ENCODE measurements at regions not wholly inside any gene's neighbourhood (a gene's known extent, or its start where the extent isn't known, plus 50 kb on each side); places are given as distances from the start of the nearest gene placed in this dataset.

GRCh38 chr16:66250686-66251431 lies 115.6 kb upstream of the CDH5 start:
- POLR2A ChIA-PET, result no interaction called here
- WGBS (ENCODE audit: insufficient coverage), result 81% methylated on average over 10 of the region's 10 CpGs
- Mint-ChIP-seq H3K27ac (no peak overlapping the region), H3K27me3 (peaks cover 11% of the 10 kb centered on the region), H3K4me3 (no peak overlapping the region), H3K4me1 (no peaks in the 10 kb centered on the region), H3K9me3 (ENCODE audit: insufficient read depth) (no peaks in the 10 kb centered on the region)
- Histone ChIP-seq H3K9me3 (ENCODE audit: control extremely low read depth in 1 of 3, control insufficient read depth in 2 of 3, insufficient read depth in 1 of 3, low read length in 2 of 3) (no peaks in the 10 kb centered on the region), H3K4me3 (ENCODE audit: control extremely low read depth in 1 of 5, extremely low read depth in 1 of 5, insufficient read depth in 1 of 5, low read depth in 2 of 5, low read length in 4 of 5) (no peak overlapping the region), H2AFZ (ENCODE audit: insufficient read depth, low read depth, low read length, poor library complexity, severe bottlenecking) (no peak overlapping the region), H4K20me1 (ENCODE audit: control insufficient read depth, insufficient read depth, low read length, poor library complexity, severe bottlenecking) (no peaks in the 10 kb centered on the region), H3K9ac (ENCODE audit: low read length) (no peak overlapping the region), H3K4me1 (ENCODE audit: control insufficient read depth in 2 of 2, insufficient read depth in 2 of 2, low read length in 2 of 2) (no peaks in the 10 kb centered on the region), H3K27me3 (replicated peaks in 1 of 4; ENCODE audit: control extremely low read depth in 1 of 4, control insufficient read depth in 3 of 4, insufficient read depth in 4 of 4, low read length in 3 of 4) (no peaks in the 10 kb centered on the region), H3K79me2 (ENCODE audit: control insufficient read depth, insufficient read depth, low read length) (no peaks in the 10 kb centered on the region), H3K27ac (ENCODE audit: low read length in 2 of 2) (no peak overlapping the region), H3K36me3 (replicated peaks in 1 of 2; ENCODE audit: control extremely low read depth in 1 of 2, control insufficient read depth in 1 of 2, extremely low read depth in 1 of 2, insufficient read depth in 2 of 2, low read length in 1 of 2) (no peaks in the 10 kb centered on the region), H3K4me2 (replicated peaks; ENCODE audit: low read depth, low read length, poor library complexity, severe bottlenecking) (no peak overlapping the region)
- DNase-seq (no peak), ATAC-seq (ENCODE audit: low read depth) (no peak)
- TF ChIP-seq CTCF (IDR thresholded peaks at IDR 0.05), result no peak
- TF ChIP-seq EZH2 (IDR thresholded peaks at IDR 0.05; ENCODE audit: borderline replicate concordance, insufficient read depth, low read depth, low read length, poor library complexity, severe bottlenecking), result no peak
- intact Hi-C loops (cut with micrococcal nuclease), result no loop called here
- CTCF ChIA-PET, result no interaction called here

GRCh38 chr16:66247516-66248481 lies 118.7 kb upstream of the CDH5 start:
- Histone ChIP-seq H3K36me3 (replicated peaks in 1 of 2; ENCODE audit: control extremely low read depth in 1 of 2, control insufficient read depth in 1 of 2, extremely low read depth in 1 of 2, insufficient read depth in 2 of 2, low read length in 1 of 2) (no peaks in the 10 kb centered on the region), H3K4me2 (replicated peaks; ENCODE audit: low read depth, low read length, poor library complexity, severe bottlenecking) (no peak overlapping the region), H3K9me3 (ENCODE audit: control extremely low read depth in 1 of 3, control insufficient read depth in 2 of 3, insufficient read depth in 1 of 3, low read length in 2 of 3) (no peaks in the 10 kb centered on the region), H3K27me3 (replicated peaks in 1 of 4; ENCODE audit: control extremely low read depth in 1 of 4, control insufficient read depth in 3 of 4, insufficient read depth in 4 of 4, low read length in 3 of 4) (no peaks in the 10 kb centered on the region), H3K27ac (ENCODE audit: low read length in 2 of 2) (no peak overlapping the region), H3K9ac (ENCODE audit: low read length) (no peak overlapping the region), H2AFZ (ENCODE audit: insufficient read depth, low read depth, low read length, poor library complexity, severe bottlenecking) (no peak overlapping the region), H3K79me2 (ENCODE audit: control insufficient read depth, insufficient read depth, low read length) (no peaks in the 10 kb centered on the region), H3K4me3 (ENCODE audit: control extremely low read depth in 1 of 5, extremely low read depth in 1 of 5, insufficient read depth in 1 of 5, low read depth in 2 of 5, low read length in 4 of 5) (no peak overlapping the region), H3K4me1 (ENCODE audit: control insufficient read depth in 2 of 2, insufficient read depth in 2 of 2, low read length in 2 of 2) (no peaks in the 10 kb centered on the region), H4K20me1 (ENCODE audit: control insufficient read depth, insufficient read depth, low read length, poor library complexity, severe bottlenecking) (no peaks in the 10 kb centered on the region)
- TF ChIP-seq EZH2 (IDR thresholded peaks at IDR 0.05; ENCODE audit: borderline replicate concordance, insufficient read depth, low read depth, low read length, poor library complexity, severe bottlenecking) (no peak), CTCF (IDR thresholded peaks at IDR 0.05) (no peak)
- intact Hi-C loops (cut with micrococcal nuclease), result no loop called here
- no peaks in the 10 kb centered on the region for H3K4me1 Mint-ChIP-seq
- DNase-seq (no peak), ATAC-seq (ENCODE audit: low read depth) (no peak)
- no peak overlapping the region for H3K4me3 Mint-ChIP-seq
- H3K9me3 Mint-ChIP-seq (ENCODE audit: insufficient read depth), result no peaks in the 10 kb centered on the region
- H3K27me3 Mint-ChIP-seq, result peaks cover 10% of the 10 kb centered on the region
- ChIA-PET POLR2A (no interaction called here), CTCF (no interaction called here)
- WGBS (ENCODE audit: insufficient coverage), result 95% methylated on average over 8 of the region's 13 CpGs
- H3K27ac Mint-ChIP-seq, result no peak overlapping the region
